BLaER1 (cell line): ENCODE measurements at regions not wholly inside any gene's neighbourhood (a gene's known extent, or its start where the extent isn't known, plus 50 kb on each side); places are given as distances from the start of the nearest gene placed in this dataset.

ENCODE experiments used
- H3K27ac ChIP-seq: shearing (Covaris generic); formaldehyde crosslinking; 2 replicates; pipeline ENCODE4 v1.8.1; 2022
- H3K27me3 ChIP-seq: shearing (Covaris generic); formaldehyde crosslinking; 2 replicates; pipeline ENCODE4 v1.8.1; 2022
- H3K36me3 ChIP-seq: shearing (Covaris generic); formaldehyde crosslinking; 2 replicates; pipeline ENCODE4 v1.8.1; 2022
- H3K4me1 ChIP-seq: shearing (Covaris generic); formaldehyde crosslinking; 2 replicates; pipeline ENCODE4 v1.8.1; 2022
- H3K4me2 ChIP-seq: shearing (Covaris generic); formaldehyde crosslinking; 2 replicates; pipeline ENCODE4 v1.8.1; 2022
- H3K4me3 ChIP-seq: shearing (Covaris generic); formaldehyde crosslinking; 2 replicates; pipeline ENCODE4 v1.8.1; 2022
- H3K9ac ChIP-seq: shearing (Covaris generic); formaldehyde crosslinking; 2 replicates; pipeline ENCODE4 v1.8.1; 2022
- H3K9me3 ChIP-seq: shearing (Covaris generic); formaldehyde crosslinking; 2 replicates; pipeline ENCODE4 v1.8.1; 2022
- H4K20me1 ChIP-seq: shearing (Covaris generic); formaldehyde crosslinking; 2 replicates; pipeline ENCODE4 v1.8.1; 2022
- Cebpa-rat ChIP-seq: shearing (Covaris generic); IDR thresholded peaks from 2 replicates; pipeline ENCODE4 v1.8.1; 2022

- Histone ChIP-seq H3K36me3 (no peaks in the 10 kb centered on the region), H4K20me1 (no peaks in the 10 kb centered on the region), H3K4me3 (no peak overlapping the region), H3K27ac (no peak overlapping the region), H3K9me3 (no peaks in the 10 kb centered on the region), H3K4me2 (no peak overlapping the region), H3K4me1 (peaks cover 7% of the 10 kb centered on the region), H3K27me3 (no peaks in the 10 kb centered on the region), H3K9ac (no peak overlapping the region)
- TF ChIP-seq Cebpa-rat = no peak
Measured at GRCh38 chr5:134063188-134063820, 51.2 kb upstream of the TCF7 start.

GRCh38 chr5:134059758-134060495 is 54.6 kb upstream of the TCF7 start:
- no peak overlapping the region for H3K4me2 ChIP-seq
- no peak for TF ChIP-seq Cebpa-rat
- no peaks in the 10 kb centered on the region for H3K9me3 ChIP-seq
- no peak overlapping the region for H3K4me3 ChIP-seq
- H3K4me1 ChIP-seq = peaks cover 11% of the 10 kb centered on the region
- H3K36me3 ChIP-seq = no peaks in the 10 kb centered on the region
- H3K9ac ChIP-seq = no peak overlapping the region
- H3K27ac ChIP-seq = no peak overlapping the region
- no peaks in the 10 kb centered on the region for H3K27me3 ChIP-seq
- no peaks in the 10 kb centered on the region for H4K20me1 ChIP-seq

- H3K27ac ChIP-seq = no peak overlapping the region
- peaks cover 29% of the 10 kb centered on the region for H3K4me1 ChIP-seq
Measured at GRCh38 chr5:134055015-134055414, 50.2 kb upstream of the VDAC1 start.

More at GRCh38 chr5:134055015-134055414, 50.2 kb upstream of the VDAC1 start:
- H3K4me2 ChIP-seq = peak overlapping the region; percentile 68
- H3K27me3 ChIP-seq = no peaks in the 10 kb centered on the region
- no peak overlapping the region for H3K9ac ChIP-seq
- no peaks in the 10 kb centered on the region for H3K36me3 ChIP-seq
- no peaks in the 10 kb centered on the region for H3K9me3 ChIP-seq
- no peak for TF ChIP-seq Cebpa-rat
- H4K20me1 ChIP-seq = no peaks in the 10 kb centered on the region
- H3K4me3 ChIP-seq = no peak overlapping the region
